ENCODE measurements at regions not wholly inside any gene's neighbourhood (a gene's known extent, or its start where the extent isn't known, plus 50 kb on each side); places are given as distances from the start of the nearest gene placed in this dataset.

GRCh38 chr4:53730031-53730805, 138.9 kb upstream of the LNX1 start:
- TF ChIP-seq CTCF (IDR thresholded peaks at IDR 0.05) (no peak), POLR2A (IDR thresholded peaks at IDR 0.05) (no peak), EP300 (IDR thresholded peaks at IDR 0.05) (no peak)

Data from tibial nerve (tissue), 4 donors.